ENCODE measurements at regions not wholly inside any gene's neighbourhood (a gene's known extent, or its start where the extent isn't known, plus 50 kb on each side); places are given as distances from the start of the nearest gene placed in this dataset.

DNA sequence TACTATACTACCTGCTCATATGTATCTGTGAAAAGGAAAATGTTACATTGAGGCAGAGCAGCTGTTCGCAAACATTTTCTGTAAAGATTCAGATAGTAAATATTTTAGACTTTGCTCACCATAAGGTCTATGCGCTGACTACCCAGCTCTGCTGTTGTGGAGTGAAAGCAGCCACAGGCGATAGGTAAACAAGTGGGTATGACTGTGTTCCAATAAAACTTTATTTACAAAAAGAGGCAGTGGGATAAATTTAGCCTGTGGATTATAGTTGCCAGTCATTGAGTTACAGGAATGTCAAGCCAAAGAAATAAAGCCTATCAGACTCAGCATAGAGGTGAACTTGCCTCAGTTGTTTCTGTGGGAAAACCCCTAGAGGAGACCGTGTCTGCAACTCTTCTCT lies 487.7 kb upstream of the API5 start:
- no peaks in the 10 kb centered on the region for H3K27me3 ChIP-seq
- intact Hi-C loops (cut with DNase I; ENCODE audit: low total_unique reads) = no loop called here

DNA sequence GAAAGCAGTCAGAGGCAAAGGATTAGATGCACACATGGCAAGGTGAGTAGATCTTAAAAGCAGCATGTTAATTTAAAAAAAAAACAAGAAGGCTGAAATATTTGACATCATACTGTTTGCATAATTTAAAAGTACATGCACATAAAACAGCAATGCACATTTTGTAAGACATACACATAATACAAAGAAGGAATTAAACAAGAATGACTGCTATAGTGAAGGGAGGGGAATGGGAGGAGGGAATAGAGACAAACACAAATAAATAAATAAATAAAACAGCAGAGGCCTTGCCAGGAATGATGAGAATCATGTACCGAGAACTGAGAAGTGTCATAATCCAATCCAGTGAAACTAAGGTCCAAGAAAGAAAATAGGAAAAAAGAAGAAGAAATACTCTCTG lies 486.2 kb upstream of the API5 start:
- Histone ChIP-seq H3K4me3 (no peak overlapping the region), H3K4me1 (no peaks in the 10 kb centered on the region), H3K27me3 (no peaks in the 10 kb centered on the region), H3K36me3 (no peaks in the 10 kb centered on the region), H3K27ac (no peak overlapping the region), H3K9me3 (no peaks in the 10 kb centered on the region)
- intact Hi-C loops (cut with DNase I; ENCODE audit: low total_unique reads) = no loop called here
- TF ChIP-seq POLR2AphosphoS5 (IDR thresholded peaks at IDR 0.05) (no peak), POLR2A (IDR thresholded peaks at IDR 0.05) (no peak)
- TF ChIP-seq, protein P1, sequence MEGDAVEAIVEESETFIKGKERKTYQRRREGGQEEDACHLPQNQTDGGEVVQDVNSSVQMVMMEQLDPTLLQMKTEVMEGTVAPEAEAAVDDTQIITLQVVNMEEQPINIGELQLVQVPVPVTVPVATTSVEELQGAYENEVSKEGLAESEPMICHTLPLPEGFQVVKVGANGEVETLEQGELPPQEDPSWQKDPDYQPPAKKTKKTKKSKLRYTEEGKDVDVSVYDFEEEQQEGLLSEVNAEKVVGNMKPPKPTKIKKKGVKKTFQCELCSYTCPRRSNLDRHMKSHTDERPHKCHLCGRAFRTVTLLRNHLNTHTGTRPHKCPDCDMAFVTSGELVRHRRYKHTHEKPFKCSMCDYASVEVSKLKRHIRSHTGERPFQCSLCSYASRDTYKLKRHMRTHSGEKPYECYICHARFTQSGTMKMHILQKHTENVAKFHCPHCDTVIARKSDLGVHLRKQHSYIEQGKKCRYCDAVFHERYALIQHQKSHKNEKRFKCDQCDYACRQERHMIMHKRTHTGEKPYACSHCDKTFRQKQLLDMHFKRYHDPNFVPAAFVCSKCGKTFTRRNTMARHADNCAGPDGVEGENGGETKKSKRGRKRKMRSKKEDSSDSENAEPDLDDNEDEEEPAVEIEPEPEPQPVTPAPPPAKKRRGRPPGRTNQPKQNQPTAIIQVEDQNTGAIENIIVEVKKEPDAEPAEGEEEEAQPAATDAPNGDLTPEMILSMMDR (IDR thresholded peaks at IDR 0.05) = no peak
- DNase-seq (ENCODE audit: low spot score in 2 of 2) = no peak

More for the DNA sequence above, 487.7 kb upstream of the API5 start:
- H3K9me3 ChIP-seq = no peaks in the 10 kb centered on the region
- H3K4me1 ChIP-seq = no peaks in the 10 kb centered on the region
- DNase-seq (ENCODE audit: low spot score in 2 of 2) = no peak
- TF ChIP-seq, protein P1 (IDR thresholded peaks at IDR 0.05) = no peak
- TF ChIP-seq POLR2AphosphoS5 (IDR thresholded peaks at IDR 0.05) = no peak
- TF ChIP-seq POLR2A (IDR thresholded peaks at IDR 0.05) = no peak
- no peak overlapping the region for H3K27ac ChIP-seq
- no peak overlapping the region for H3K4me3 ChIP-seq
- H3K36me3 ChIP-seq = no peaks in the 10 kb centered on the region

- Histone ChIP-seq H3K4me1 (no peaks in the 10 kb centered on the region), H3K27ac (no peak overlapping the region), H3K27me3 (no peaks in the 10 kb centered on the region), H3K36me3 (no peaks in the 10 kb centered on the region), H3K4me3 (no peak overlapping the region), H3K9me3 (no peaks in the 10 kb centered on the region)
- TF ChIP-seq, protein P1 (IDR thresholded peaks at IDR 0.05) = no peak
- TF ChIP-seq POLR2AphosphoS5 (IDR thresholded peaks at IDR 0.05) = no peak
- no peak for TF ChIP-seq POLR2A (IDR thresholded peaks at IDR 0.05)
- intact Hi-C loops (cut with DNase I; ENCODE audit: low total_unique reads) = no loop called here
- no peak for DNase-seq (ENCODE audit: low spot score in 2 of 2)
Observed at GRCh38 chr11:42827845-42828244, 484.0 kb upstream of the API5 start.

DNA sequence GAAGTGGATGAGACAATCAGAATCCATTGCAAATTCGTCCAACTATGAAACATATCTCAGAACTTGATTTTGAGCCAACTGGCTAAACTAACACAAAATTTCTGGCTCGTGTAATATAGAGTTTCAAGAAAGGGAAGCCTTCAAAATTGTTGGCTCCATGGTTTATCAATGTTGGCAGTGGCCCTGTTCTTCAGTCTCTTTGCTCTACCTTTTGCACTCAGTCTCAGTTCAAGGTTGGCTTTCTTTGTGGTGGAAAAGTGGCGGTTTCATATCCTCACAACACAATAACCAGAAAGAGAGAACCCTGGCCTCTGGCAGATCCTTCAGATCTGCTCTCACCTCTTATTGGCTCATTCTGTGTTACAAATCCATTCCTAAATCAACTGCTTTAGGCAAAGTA lies 473.8 kb upstream of the API5 start:
- H3K36me3 ChIP-seq = no peaks in the 10 kb centered on the region
- DNase-seq (ENCODE audit: low spot score in 2 of 2) = no peak
- H3K4me3 ChIP-seq = no peak overlapping the region
- H3K27me3 ChIP-seq = no peaks in the 10 kb centered on the region
- TF ChIP-seq POLR2AphosphoS5 (IDR thresholded peaks at IDR 0.05) (no peak), POLR2A (IDR thresholded peaks at IDR 0.05) (no peak)
- TF ChIP-seq, protein P1 (IDR thresholded peaks at IDR 0.05) = no peak
- intact Hi-C loops (cut with DNase I; ENCODE audit: low total_unique reads) = no loop called here
- H3K9me3 ChIP-seq = no peaks in the 10 kb centered on the region
- no peak overlapping the region for H3K27ac ChIP-seq
- no peaks in the 10 kb centered on the region for H3K4me1 ChIP-seq

GRCh38 chr11:42840176-42840829 lies 471.5 kb upstream of the API5 start:
- TF ChIP-seq POLR2A (IDR thresholded peaks at IDR 0.05) = no peak
- no peak for TF ChIP-seq POLR2AphosphoS5 (IDR thresholded peaks at IDR 0.05)
- TF ChIP-seq, protein P1 (IDR thresholded peaks at IDR 0.05) = no peak
- no peaks in the 10 kb centered on the region for H3K9me3 ChIP-seq
- H3K4me1 ChIP-seq = no peaks in the 10 kb centered on the region
- no peak overlapping the region for H3K27ac ChIP-seq
- intact Hi-C loops (cut with DNase I; ENCODE audit: low total_unique reads) = loop anchor here (5.0 kb wide), 1 partner anchor 1203 kb away; no protein-coding TSS in a partner anchor
- no peak for DNase-seq (ENCODE audit: low spot score in 2 of 2)
- H3K27me3 ChIP-seq = no peaks in the 10 kb centered on the region
- no peak overlapping the region for H3K4me3 ChIP-seq
- no peaks in the 10 kb centered on the region for H3K36me3 ChIP-seq
